Cardiac fibroblast (primary cell): ENCODE measurements at regions not wholly inside any gene's neighbourhood (a gene's known extent, or its start where the extent isn't known, plus 50 kb on each side); places are given as distances from the start of the nearest gene placed in this dataset.
A peak's percentile ranks its signal among the peaks of the same experiment; 100 is the strongest.

Experiments used
- DNase-seq, 2 donors: peaks; one replicate each; pipeline versions ENCODE4 v3.0.0 to v3.0.0-alpha.2; 2010; ENCODE audit warnings: low read depth in 2 of 2
- H3K4me3 ChIP-seq, 2 donors: replicated peaks in 1 of 2; 1 replicate in 1 of 2; 2 replicates in 1 of 2; pipeline ENCODE4 v1.5.1; 2011; ENCODE audit warnings: low read depth in 2 of 2, low read length in 2 of 2, mild to moderate bottlenecking in 2 of 2, moderate library complexity in 1 of 2
- TF ChIP-seq, protein P1 (sequence below): IDR thresholded peaks from one replicate; pipeline ENCODE4 v1.5.1; 2011; ENCODE audit warnings: low read depth, mild to moderate bottlenecking, low read length, inconsistent platforms

DNA sequence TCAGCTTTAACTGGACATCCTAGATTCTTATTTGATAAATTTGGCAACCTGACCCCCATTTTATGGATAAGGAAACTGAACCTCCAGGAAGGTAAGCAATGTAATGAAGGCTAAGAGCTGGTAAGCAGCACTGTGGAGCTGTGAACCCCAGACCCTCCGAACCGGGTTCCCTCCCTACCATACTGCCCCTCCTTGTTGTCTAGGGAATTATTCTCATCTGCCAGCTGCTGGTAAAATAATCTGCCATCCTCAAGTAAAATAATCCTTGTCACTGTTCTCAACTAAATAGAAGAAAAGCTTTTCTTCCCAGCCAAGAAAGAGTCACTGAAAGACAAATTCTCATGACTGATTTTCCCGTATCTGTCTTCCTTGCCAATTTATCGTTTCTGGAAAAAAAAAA, 55.8 kb upstream of the PRDX6 start:
- DNase-seq: no peak
- no peak overlapping the region for H3K4me3 ChIP-seq
- TF ChIP-seq, protein P1, sequence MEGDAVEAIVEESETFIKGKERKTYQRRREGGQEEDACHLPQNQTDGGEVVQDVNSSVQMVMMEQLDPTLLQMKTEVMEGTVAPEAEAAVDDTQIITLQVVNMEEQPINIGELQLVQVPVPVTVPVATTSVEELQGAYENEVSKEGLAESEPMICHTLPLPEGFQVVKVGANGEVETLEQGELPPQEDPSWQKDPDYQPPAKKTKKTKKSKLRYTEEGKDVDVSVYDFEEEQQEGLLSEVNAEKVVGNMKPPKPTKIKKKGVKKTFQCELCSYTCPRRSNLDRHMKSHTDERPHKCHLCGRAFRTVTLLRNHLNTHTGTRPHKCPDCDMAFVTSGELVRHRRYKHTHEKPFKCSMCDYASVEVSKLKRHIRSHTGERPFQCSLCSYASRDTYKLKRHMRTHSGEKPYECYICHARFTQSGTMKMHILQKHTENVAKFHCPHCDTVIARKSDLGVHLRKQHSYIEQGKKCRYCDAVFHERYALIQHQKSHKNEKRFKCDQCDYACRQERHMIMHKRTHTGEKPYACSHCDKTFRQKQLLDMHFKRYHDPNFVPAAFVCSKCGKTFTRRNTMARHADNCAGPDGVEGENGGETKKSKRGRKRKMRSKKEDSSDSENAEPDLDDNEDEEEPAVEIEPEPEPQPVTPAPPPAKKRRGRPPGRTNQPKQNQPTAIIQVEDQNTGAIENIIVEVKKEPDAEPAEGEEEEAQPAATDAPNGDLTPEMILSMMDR: no peak

DNA sequence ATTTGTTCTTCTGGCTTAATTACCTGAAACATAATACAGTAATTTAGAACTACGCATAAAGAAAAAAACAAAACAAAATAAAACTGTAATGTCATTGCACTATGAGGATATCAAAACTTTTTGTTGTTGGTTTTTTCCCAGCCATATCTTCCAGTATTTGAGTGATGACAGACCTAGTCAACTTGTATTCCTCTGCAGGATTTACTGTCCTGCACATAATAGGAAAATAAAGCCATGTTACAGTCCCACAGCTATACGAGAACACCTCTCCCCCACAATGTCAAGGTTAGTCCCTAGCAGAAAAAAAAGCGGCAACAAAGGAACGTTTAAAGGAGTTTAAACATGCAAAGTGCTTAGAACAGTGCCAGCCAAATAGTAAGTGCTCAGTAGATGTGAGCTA, 55.3 kb upstream of the PRDX6 start:
- DNase-seq: no peak
- TF ChIP-seq, protein P1: no peak
- no peak overlapping the region for H3K4me3 ChIP-seq

DNA sequence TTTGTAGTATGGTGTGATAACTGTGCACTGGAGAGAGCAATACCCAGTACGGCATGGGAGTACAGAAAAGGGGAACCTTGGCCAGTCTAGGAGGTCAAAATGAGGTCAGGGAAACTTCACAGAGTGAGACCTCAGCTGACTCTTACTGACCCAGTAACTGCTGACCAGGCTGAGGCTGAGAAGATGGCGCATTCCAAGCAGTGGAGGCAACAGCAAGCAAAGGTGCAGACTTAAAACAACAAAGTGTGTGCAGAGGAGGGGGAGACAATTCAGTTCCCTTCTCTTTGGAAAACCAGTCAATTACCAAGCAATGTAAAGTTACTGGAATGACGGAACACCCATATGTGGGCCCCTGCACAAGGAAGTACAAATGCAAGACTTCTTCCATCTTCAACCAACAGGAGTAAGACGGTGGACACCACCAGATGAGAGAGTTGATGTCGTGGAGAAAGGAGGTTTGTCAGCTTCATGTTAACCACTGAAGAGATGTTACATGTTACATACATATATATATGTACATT, 54.6 kb upstream of the PRDX6 start:
- DNase-seq: no peak
- H3K4me3 ChIP-seq: no peak overlapping the region
- TF ChIP-seq, protein P1: no peak

GRCh38 chr1:173423291-173423690, 53.8 kb upstream of the PRDX6 start:
- TF ChIP-seq, protein P1: no peak
- no peak for DNase-seq

DNA sequence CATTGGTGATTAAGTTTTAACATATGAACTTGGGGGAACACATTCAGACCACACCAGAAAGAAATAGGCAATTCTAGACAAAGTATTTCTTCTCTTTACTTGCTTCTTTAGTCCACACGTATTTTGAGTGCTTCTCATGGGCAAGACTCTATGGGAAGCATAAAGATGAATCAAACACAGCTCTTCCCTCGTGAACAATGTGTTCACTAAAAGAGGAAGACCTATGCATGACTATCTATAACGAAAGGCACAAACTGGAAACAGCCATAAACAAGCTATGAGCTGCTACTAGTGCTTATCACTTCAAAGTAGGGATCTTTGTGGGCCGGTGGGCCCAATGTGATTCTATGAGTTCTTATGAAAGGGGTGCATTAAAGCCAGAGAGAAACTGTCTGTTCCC, 53.0 kb upstream of the PRDX6 start:
- TF ChIP-seq, protein P1: no peak
- no peak for DNase-seq

More at GRCh38 chr1:173423291-173423690, 53.8 kb upstream of the PRDX6 start:
- H3K4me3 ChIP-seq: no peak overlapping the region

GRCh38 chr1:173424782-173425407, 52.2 kb upstream of the PRDX6 start:
- TF ChIP-seq, protein P1: no peak
- H3K4me3 ChIP-seq: no peak overlapping the region
- DNase-seq: peak in 1 of 2 donors; percentile 38

More for the DNA sequence above, 53.0 kb upstream of the PRDX6 start:
- no peak overlapping the region for H3K4me3 ChIP-seq

- TF ChIP-seq, protein P1: no peak
- no peak overlapping the region for H3K4me3 ChIP-seq
These were observed 51.1 kb upstream of the PRDX6 start for GRCh38 chr1:173426057-173426456.

More at GRCh38 chr1:173426057-173426456, 51.1 kb upstream of the PRDX6 start:
- no peak for DNase-seq
